GM12878 (cell line): ENCODE measurements at regions not wholly inside any gene's neighbourhood (a gene's known extent, or its start where the extent isn't known, plus 50 kb on each side); places are given as distances from the start of the nearest gene placed in this dataset.

ENCODE experiments used
- ATAC-seq: fragments of 200-7000 bp; cut with Tn5 transposase; 3 replicates; pipeline ENCODE4 v1.9.1; 2020; ENCODE audit warnings: mild to moderate bottlenecking, moderate library complexity
- BruUV-seq: library from RNA; stranded (reverse); fragments of 400-500 nt; replicated peaks from 2 replicates; lab custom pipeline; 2021; lab: Mats Ljungman, UMichigan
- CTCF ChIA-PET: fragments of 300-600 bp; sonication (Branson Sonifier 250); formaldehyde crosslinking; extraction: SDS; loops from one replicate; lab custom pipeline; 2021; ENCODE audit warnings: inconsistent platforms; lab: Yijun Ruan, JAX
- POLR2A ChIA-PET: fragments of 350-600 bp; formaldehyde crosslinking; extraction: SDS; loops from one replicate; lab custom pipeline; 2021; ENCODE audit warnings: inconsistent platforms; lab: Charles Lee
- RAD21 ChIA-PET: fragments of 300-600 bp; sonication (Branson Sonifier 250); formaldehyde crosslinking; loops from one replicate; lab custom pipeline; 2023; ENCODE audit warnings: antibody characterized with exemption; ENCODE audit not compliant: unreplicated experiment; lab: Charles Lee
- SMC1A ChIA-PET: fragments of 300-600 bp; sonication (Branson Sonifier 250); formaldehyde crosslinking; loops from one replicate; lab custom pipeline; 2023; ENCODE audit not compliant: unreplicated experiment, uncharacterized antibody; lab: Charles Lee
- DNase-seq: peaks from one replicate; pipeline ENCODE4 v3.0.0-alpha.2; 2011; ENCODE audit warnings: low read depth, low spot score
- FAIRE-seq: peaks from 3 replicates; lab custom pipeline; 2011; peaks lifted over from hg19 to GRCh38; lab: Jason Lieb, UNC
- H2AFZ ChIP-seq: 2 replicates; pipeline ENCODE4 v1.6.0; 2011; ENCODE audit warnings: low read depth, low read length, control low read depth; ENCODE audit not compliant: control insufficient read depth
- H3K27ac ChIP-seq: 2 replicates; pipeline ENCODE4 v1.5.1; 2011; ENCODE audit warnings: control low read depth; ENCODE audit not compliant: control insufficient read depth, insufficient read depth
- H3K27me3 ChIP-seq, 2 experiments: replicated peaks in 1 of 2; 2 replicates each; pipeline versions ENCODE4 v1.6.0 to v1.6.1; 2011; ENCODE audit warnings: low read length in 1 of 2; ENCODE audit not compliant: control insufficient read depth in 2 of 2, insufficient read depth in 2 of 2
- H3K36me3 ChIP-seq, 2 experiments: 2 replicates each; pipeline ENCODE4 v1.5.1; 2011; ENCODE audit warnings: low read length in 1 of 2; ENCODE audit not compliant: control insufficient read depth in 2 of 2, insufficient read depth in 2 of 2
- H3K4me1 ChIP-seq: 2 replicates; pipeline ENCODE4 v1.6.1; 2011; ENCODE audit warnings: mild to moderate bottlenecking, low read length, moderate library complexity, mixed read lengths; ENCODE audit not compliant: control insufficient read depth, insufficient read depth
- H3K4me2 ChIP-seq: 2 replicates; pipeline ENCODE4 v1.6.0; 2011; ENCODE audit warnings: control low read depth; ENCODE audit not compliant: control insufficient read depth, insufficient read depth
- H3K4me3 ChIP-seq: fragments of 200-600 bp; sonication (generic); 2 replicates; pipeline ENCODE4 v1.5.1; 2016
- H3K79me2 ChIP-seq: 2 replicates; pipeline ENCODE4 v1.6.0; 2011; ENCODE audit warnings: low read length; ENCODE audit not compliant: control insufficient read depth, insufficient read depth
- H3K9ac ChIP-seq: 2 replicates; pipeline ENCODE4 v1.8.0; 2011; ENCODE audit warnings: low read length, control low read depth, mixed read lengths; ENCODE audit not compliant: control insufficient read depth, insufficient read depth
- H3K9me3 ChIP-seq: replicated peaks from 3 replicates; pipeline ENCODE4 v1.5.1; 2011; ENCODE audit warnings: mild to moderate bottlenecking, low read length; ENCODE audit not compliant: control insufficient read depth, insufficient read depth
- H4K20me1 ChIP-seq: 2 replicates; pipeline ENCODE4 v1.6.0; 2011; ENCODE audit not compliant: control insufficient read depth, insufficient read depth
- CUX1 ChIP-seq: IDR thresholded peaks from 2 replicates; pipeline ENCODE4 v1.6.1; 2012; ENCODE audit warnings: improper control_type of control experiment, low read depth, low read length; ENCODE audit not compliant: insufficient replicate concordance
- FOXM1 ChIP-seq: IDR thresholded peaks from 2 replicates; pipeline ENCODE4 v1.6.1; 2012; ENCODE audit warnings: low read depth, mild to moderate bottlenecking, inconsistent platforms, low read length, moderate library complexity
- IKZF2 ChIP-seq, 2 experiments: fragments of 450-650 bp; IDR thresholded peaks; 2 replicates each; pipeline ENCODE4 v1.6.1; 2017; ENCODE audit warnings: mild to moderate bottlenecking in 2 of 2, moderate library complexity in 2 of 2
- IRF5 ChIP-seq: fragments of 450-650 bp; IDR thresholded peaks from 2 replicates; pipeline ENCODE4 v1.6.1; 2017; ENCODE audit warnings: borderline replicate concordance
- KDM1A ChIP-seq: fragments of 200-600 bp; sonication (generic); IDR thresholded peaks from 2 replicates; pipeline ENCODE4 v1.6.1; 2016; ENCODE audit warnings: borderline replicate concordance
- MLLT1 ChIP-seq: fragments of 450-650 bp; IDR thresholded peaks from 2 replicates; pipeline ENCODE4 v1.6.1; 2016; ENCODE audit warnings: mild to moderate bottlenecking
- NFIC ChIP-seq: IDR thresholded peaks from 2 replicates; pipeline ENCODE4 v1.6.1; 2012; ENCODE audit warnings: low read depth, mild to moderate bottlenecking, inconsistent platforms, low read length, moderate library complexity
- NFXL1 ChIP-seq: fragments of 450-650 bp; IDR thresholded peaks from 2 replicates; pipeline ENCODE4 v1.6.1; 2017; ENCODE audit warnings: antibody characterized with exemption, mild to moderate bottlenecking, borderline replicate concordance
- NRF1 ChIP-seq: conservative IDR thresholded peaks from 2 replicates; pipeline ENCODE4 v1.6.1; 2011; ENCODE audit warnings: mild to moderate bottlenecking, low read depth, low read length, improper control_type of control experiment
- PKNOX1 ChIP-seq: fragments of 450-650 bp; IDR thresholded peaks from 2 replicates; pipeline ENCODE4 v1.6.1; 2016; ENCODE audit warnings: mild to moderate bottlenecking
- POLR2AphosphoS5 ChIP-seq: IDR thresholded peaks from 2 replicates; pipeline ENCODE4 v1.6.1; 2011; ENCODE audit warnings: mild to moderate bottlenecking, low read length, inconsistent platforms
- RB1 ChIP-seq: fragments of 450-650 bp; formaldehyde crosslinking; IDR thresholded peaks from 2 replicates; pipeline ENCODE4 v1.6.1; 2017; ENCODE audit warnings: mild to moderate bottlenecking, borderline replicate concordance
- RCOR1 ChIP-seq: conservative IDR thresholded peaks from 2 replicates; pipeline ENCODE4 v1.6.1; 2012; ENCODE audit warnings: low read depth, low read length, improper control_type of control experiment
- RUNX3 ChIP-seq: IDR thresholded peaks from 2 replicates; pipeline ENCODE4 v1.6.1; 2012; ENCODE audit warnings: low read length, inconsistent platforms
- WGBS: methylation state at CpG from one replicate; pipeline ENCODE4 v1.1.6; 2016; ENCODE audit warnings: low lambda C conversion rate; ENCODE audit not compliant: insufficient replicate concordance, insufficient coverage; ENCODE audit errors: missing lambda C conversion rate; 5-methylcytosine and 5-hydroxymethylcytosine counted together
- in situ Hi-C: fragments of 300-500 bp; cut with MboI; formaldehyde crosslinking; loops from 9 replicates; pipeline ENCODE4 v1.14.3; 2018; ENCODE audit warnings: mixed read lengths
- intact Hi-C: fragments of 100-400 bp; cut with micrococcal nuclease; formaldehyde crosslinking; loops from one replicate; pipeline ENCODE4 v1.14.2; 2022; ENCODE audit not compliant: unreplicated experiment
- TF ChIP-seq, protein P1 (sequence below): IDR thresholded peaks from 2 replicates; pipeline ENCODE4 v1.6.1; 2011; ENCODE audit warnings: mild to moderate bottlenecking, low read depth, low read length, moderate library complexity; ENCODE audit not compliant: insufficient replicate concordance

GRCh38 chr6:47165918-47166317 lies 123.8 kb upstream of the ADGRF1 start:
- BruUV-seq = no TSS peak
- TF ChIP-seq RUNX3 (peak; percentile 73), NFXL1 (no peak), MLLT1 (no peak), CUX1 (no peak), IRF5 (no peak), FOXM1 (no peak), KDM1A (no peak), NFIC (peak; percentile 62; the same call in 1 of the 2 replicates), POLR2AphosphoS5 (no peak), PKNOX1 (no peak), RCOR1 (no peak), IKZF2 (IDR thresholded peaks at IDR 0.05) (no peak; a peak in 1 of 4 replicates), RB1 (no peak), NRF1 (no peak)
- TF ChIP-seq, protein P1, sequence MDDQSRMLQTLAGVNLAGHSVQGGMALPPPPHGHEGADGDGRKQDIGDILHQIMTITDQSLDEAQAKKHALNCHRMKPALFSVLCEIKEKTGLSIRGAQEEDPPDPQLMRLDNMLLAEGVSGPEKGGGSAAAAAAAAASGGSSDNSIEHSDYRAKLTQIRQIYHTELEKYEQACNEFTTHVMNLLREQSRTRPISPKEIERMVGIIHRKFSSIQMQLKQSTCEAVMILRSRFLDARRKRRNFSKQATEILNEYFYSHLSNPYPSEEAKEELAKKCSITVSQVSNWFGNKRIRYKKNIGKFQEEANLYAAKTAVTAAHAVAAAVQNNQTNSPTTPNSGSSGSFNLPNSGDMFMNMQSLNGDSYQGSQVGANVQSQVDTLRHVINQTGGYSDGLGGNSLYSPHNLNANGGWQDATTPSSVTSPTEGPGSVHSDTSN = no peak

More at GRCh38 chr6:47165918-47166317, 123.8 kb upstream of the ADGRF1 start:
- H3K36me3 ChIP-seq = no peaks in the 10 kb centered on the region
- no peaks in the 10 kb centered on the region for H3K9me3 ChIP-seq
- ChIA-PET POLR2A (no interaction called here), RAD21 (interaction anchor here (1.0 to 1.2 kb wide), 2 partner anchors 68 to 77 kb away, joined by 3 read pairs; no protein-coding TSS in a partner anchor), SMC1A (interaction anchor here (1.3 to 1.4 kb wide), 2 partner anchors 82 to 83 kb away, joined by 3 read pairs; no protein-coding TSS in a partner anchor), CTCF (no interaction called here)
- H3K4me1 ChIP-seq = no peaks in the 10 kb centered on the region; the same call in 1 of the 2 replicates
- DNase-seq (peak; percentile 26), FAIRE-seq (peak; percentile 47), ATAC-seq (peak; percentile 71)
- no peaks in the 10 kb centered on the region for H3K27me3 ChIP-seq
- H3K27ac ChIP-seq = no peak overlapping the region
- no peak overlapping the region for H3K4me2 ChIP-seq
- no peak overlapping the region for H2AFZ ChIP-seq
- intact Hi-C loops (no loop called here), in situ Hi-C loops (no loop called here)
- H3K79me2 ChIP-seq = no peaks in the 10 kb centered on the region
- H3K9ac ChIP-seq = no peak overlapping the region
- no peaks in the 10 kb centered on the region for H4K20me1 ChIP-seq
- no peak overlapping the region for H3K4me3 ChIP-seq
- WGBS = 0% methylated on average over 1 of the region's 1 CpG
